ENCODE measurements at regions not wholly inside any gene's neighbourhood (a gene's known extent, or its start where the extent isn't known, plus 50 kb on each side); places are given as distances from the start of the nearest gene placed in this dataset.

GRCh38 chr10:83713423-83713822, 425.9 kb upstream of the GHITM start:
- TF ChIP-seq EZH2 (IDR thresholded peaks at IDR 0.05; ENCODE audit: insufficient read depth, low read length) (no peak), CTCF (IDR thresholded peaks at IDR 0.05; ENCODE audit: insufficient read depth, low read depth, low read length) (no peak)
- H3K27me3 Mint-ChIP-seq (ENCODE audit: low read depth, unreplicated experiment): no peaks in the 10 kb centered on the region
- Histone ChIP-seq H3K9me3 (ENCODE audit: insufficient read depth, low read depth, low read length) (no peaks in the 10 kb centered on the region), H2AFZ (ENCODE audit: low read depth, low read length) (no peak overlapping the region), H3K4me2 (ENCODE audit: low read length) (no peak overlapping the region), H4K20me1 (ENCODE audit: insufficient read depth, low read length) (no peaks in the 10 kb centered on the region), H3K4me3 (ENCODE audit: insufficient read depth, low read depth, low read length) (no peak overlapping the region), H3K9ac (ENCODE audit: low read length) (no peak overlapping the region), H3K27me3 (ENCODE audit: insufficient read depth, low read length) (no peaks in the 10 kb centered on the region), H3K79me2 (ENCODE audit: insufficient read depth, low read length) (no peaks in the 10 kb centered on the region), H3K36me3 (ENCODE audit: insufficient read depth, low read length) (no peaks in the 10 kb centered on the region), H3K4me1 (ENCODE audit: insufficient read depth, low read length) (no peaks in the 10 kb centered on the region), H3K27ac (ENCODE audit: low read depth, low read length) (no peak overlapping the region)
- no peak overlapping the region for H3K4me3 Mint-ChIP-seq (ENCODE audit: unreplicated experiment)
- no peak for DNase-seq (ENCODE audit: low read depth)
- no peaks in the 10 kb centered on the region for H3K36me3 Mint-ChIP-seq (ENCODE audit: low read depth, unreplicated experiment)
- no peaks in the 10 kb centered on the region for H3K4me1 Mint-ChIP-seq (ENCODE audit: low read depth, unreplicated experiment)
- no peaks in the 10 kb centered on the region for H3K9me3 Mint-ChIP-seq (ENCODE audit: unreplicated experiment)
- no peak for FAIRE-seq
- no peak overlapping the region for H3K27ac Mint-ChIP-seq (ENCODE audit: unreplicated experiment)

GRCh38 chr10:83723080-83723479, 416.2 kb upstream of the GHITM start:
- TF ChIP-seq CTCF (IDR thresholded peaks at IDR 0.05; ENCODE audit: insufficient read depth, low read depth, low read length): no peak
- no peak for TF ChIP-seq EZH2 (IDR thresholded peaks at IDR 0.05; ENCODE audit: insufficient read depth, low read length)
- peaks cover 2% of the 10 kb centered on the region for H3K9me3 Mint-ChIP-seq (ENCODE audit: unreplicated experiment)
- FAIRE-seq: no peak
- no peaks in the 10 kb centered on the region for H3K36me3 Mint-ChIP-seq (ENCODE audit: low read depth, unreplicated experiment)
- no peaks in the 10 kb centered on the region for H3K79me2 ChIP-seq (ENCODE audit: insufficient read depth, low read length)
- no peak overlapping the region for H3K4me2 ChIP-seq (ENCODE audit: low read length)
- H3K4me1 ChIP-seq (ENCODE audit: insufficient read depth, low read length): no peaks in the 10 kb centered on the region
- no peaks in the 10 kb centered on the region for H3K27me3 Mint-ChIP-seq (ENCODE audit: low read depth, unreplicated experiment)
- H3K4me1 Mint-ChIP-seq (ENCODE audit: low read depth, unreplicated experiment): peaks cover 3% of the 10 kb centered on the region
- no peaks in the 10 kb centered on the region for H3K36me3 ChIP-seq (ENCODE audit: insufficient read depth, low read length)
- no peak for DNase-seq (ENCODE audit: low read depth)
- no peak overlapping the region for H3K9ac ChIP-seq (ENCODE audit: low read length)
- no peak overlapping the region for H3K4me3 Mint-ChIP-seq (ENCODE audit: unreplicated experiment)
- H3K27ac Mint-ChIP-seq (ENCODE audit: unreplicated experiment): no peak overlapping the region
- no peaks in the 10 kb centered on the region for H3K27me3 ChIP-seq (ENCODE audit: insufficient read depth, low read length)
- H3K27ac ChIP-seq (ENCODE audit: low read depth, low read length): no peak overlapping the region
- H3K9me3 ChIP-seq (ENCODE audit: insufficient read depth, low read depth, low read length): no peaks in the 10 kb centered on the region
- no peaks in the 10 kb centered on the region for H4K20me1 ChIP-seq (ENCODE audit: insufficient read depth, low read length)
- H3K4me3 ChIP-seq (ENCODE audit: insufficient read depth, low read depth, low read length): no peak overlapping the region
- H2AFZ ChIP-seq (ENCODE audit: low read depth, low read length): no peak overlapping the region

GRCh38 chr10:83724471-83725241, 414.7 kb upstream of the GHITM start:
- no peaks in the 10 kb centered on the region for H3K27me3 ChIP-seq (ENCODE audit: insufficient read depth, low read length)
- no peak for TF ChIP-seq CTCF (IDR thresholded peaks at IDR 0.05; ENCODE audit: insufficient read depth, low read depth, low read length)
- TF ChIP-seq EZH2 (IDR thresholded peaks at IDR 0.05; ENCODE audit: insufficient read depth, low read length): no peak
- H3K4me2 ChIP-seq (ENCODE audit: low read length): no peak overlapping the region
- no peaks in the 10 kb centered on the region for H3K4me1 ChIP-seq (ENCODE audit: insufficient read depth, low read length)
- no peak overlapping the region for H3K4me3 ChIP-seq (ENCODE audit: insufficient read depth, low read depth, low read length)
- H3K9me3 Mint-ChIP-seq (ENCODE audit: unreplicated experiment): peaks cover 2% of the 10 kb centered on the region
- H3K36me3 Mint-ChIP-seq (ENCODE audit: low read depth, unreplicated experiment): no peaks in the 10 kb centered on the region
- H3K36me3 ChIP-seq (ENCODE audit: insufficient read depth, low read length): no peaks in the 10 kb centered on the region
- no peak overlapping the region for H3K4me3 Mint-ChIP-seq (ENCODE audit: unreplicated experiment)
- no peak overlapping the region for H2AFZ ChIP-seq (ENCODE audit: low read depth, low read length)
- no peaks in the 10 kb centered on the region for H4K20me1 ChIP-seq (ENCODE audit: insufficient read depth, low read length)
- H3K4me1 Mint-ChIP-seq (ENCODE audit: low read depth, unreplicated experiment): peaks cover 3% of the 10 kb centered on the region
- no peak for DNase-seq (ENCODE audit: low read depth)
- no peak overlapping the region for H3K27ac ChIP-seq (ENCODE audit: low read depth, low read length)
- no peak overlapping the region for H3K27ac Mint-ChIP-seq (ENCODE audit: unreplicated experiment)
- H3K9ac ChIP-seq (ENCODE audit: low read length): no peak overlapping the region
- no peaks in the 10 kb centered on the region for H3K79me2 ChIP-seq (ENCODE audit: insufficient read depth, low read length)
- H3K27me3 Mint-ChIP-seq (ENCODE audit: low read depth, unreplicated experiment): no peaks in the 10 kb centered on the region
- H3K9me3 ChIP-seq (ENCODE audit: insufficient read depth, low read depth, low read length): no peaks in the 10 kb centered on the region
- no peak for FAIRE-seq
